Lower lobe of right lung (tissue), 2 donors: ENCODE measurements at regions not wholly inside any gene's neighbourhood (a gene's known extent, or its start where the extent isn't known, plus 50 kb on each side); places are given as distances from the start of the nearest gene placed in this dataset.

Experiments
- ATAC-seq, 2 donors: fragments of 200-7000 bp; cut with Tn5 transposase; one replicate each; pipeline ENCODE4 v1.9.1; 2020 to 2022; ENCODE audit warnings: mild to moderate bottlenecking in 2 of 2, moderate library complexity in 2 of 2
- DNase-seq: peaks from one replicate; pipeline ENCODE4 v3.0.0-alpha.2; 2020
- H3K27ac ChIP-seq: fragments of 200-600 bp; one replicate; pipeline ENCODE4 v1.8.0; 2022
- H3K27me3 ChIP-seq: fragments of 200-600 bp; one replicate; pipeline ENCODE4 v1.8.0; 2022; ENCODE audit warnings: low read depth
- H3K36me3 ChIP-seq: fragments of 200-600 bp; one replicate; pipeline ENCODE4 v1.8.0; 2022; ENCODE audit warnings: mild to moderate bottlenecking
- H3K4me1 ChIP-seq: fragments of 200-600 bp; one replicate; pipeline ENCODE4 v1.8.0; 2022
- H3K4me3 ChIP-seq: fragments of 200-600 bp; one replicate; pipeline ENCODE4 v1.8.0; 2022; ENCODE audit warnings: mild to moderate bottlenecking
- H3K9me3 ChIP-seq: fragments of 200-600 bp; one replicate; pipeline ENCODE4 v1.8.0; 2022
- intact Hi-C: fragments of 100-400 bp; cut with DNase I; formaldehyde crosslinking; loops from one replicate; pipeline ENCODE4 v1.11.0; 2022
- TF ChIP-seq, protein P1 (sequence below): fragments of 200-600 bp; IDR thresholded peaks from one replicate; pipeline ENCODE4 v1.8.0; 2022; ENCODE audit warnings: antibody characterized with exemption, mild to moderate bottlenecking
- donor health status: DM: no; HTN: yes; CAD: no; lungs with severe emphysema.

DNA sequence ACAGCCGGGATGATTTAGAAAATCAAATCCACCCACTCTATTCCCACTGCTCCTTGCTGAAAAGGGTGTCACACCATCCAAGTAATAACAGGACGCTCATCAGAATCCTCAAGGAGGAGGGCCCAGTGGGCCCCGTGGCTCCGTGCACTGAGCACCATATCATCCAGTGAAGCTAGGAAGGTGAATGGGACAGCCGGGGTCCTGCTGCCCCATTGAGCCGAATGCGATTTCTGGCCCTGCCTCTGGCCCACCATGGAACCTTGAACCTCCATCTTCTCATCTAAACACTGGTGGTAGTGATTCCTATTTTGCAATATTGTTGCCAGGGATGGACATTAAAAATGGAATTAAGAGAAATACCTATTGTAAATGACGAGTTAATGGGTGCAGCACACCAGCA is 99.1 kb upstream of the SLC6A11 start:
- TF ChIP-seq, protein P1, sequence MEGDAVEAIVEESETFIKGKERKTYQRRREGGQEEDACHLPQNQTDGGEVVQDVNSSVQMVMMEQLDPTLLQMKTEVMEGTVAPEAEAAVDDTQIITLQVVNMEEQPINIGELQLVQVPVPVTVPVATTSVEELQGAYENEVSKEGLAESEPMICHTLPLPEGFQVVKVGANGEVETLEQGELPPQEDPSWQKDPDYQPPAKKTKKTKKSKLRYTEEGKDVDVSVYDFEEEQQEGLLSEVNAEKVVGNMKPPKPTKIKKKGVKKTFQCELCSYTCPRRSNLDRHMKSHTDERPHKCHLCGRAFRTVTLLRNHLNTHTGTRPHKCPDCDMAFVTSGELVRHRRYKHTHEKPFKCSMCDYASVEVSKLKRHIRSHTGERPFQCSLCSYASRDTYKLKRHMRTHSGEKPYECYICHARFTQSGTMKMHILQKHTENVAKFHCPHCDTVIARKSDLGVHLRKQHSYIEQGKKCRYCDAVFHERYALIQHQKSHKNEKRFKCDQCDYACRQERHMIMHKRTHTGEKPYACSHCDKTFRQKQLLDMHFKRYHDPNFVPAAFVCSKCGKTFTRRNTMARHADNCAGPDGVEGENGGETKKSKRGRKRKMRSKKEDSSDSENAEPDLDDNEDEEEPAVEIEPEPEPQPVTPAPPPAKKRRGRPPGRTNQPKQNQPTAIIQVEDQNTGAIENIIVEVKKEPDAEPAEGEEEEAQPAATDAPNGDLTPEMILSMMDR: no peak
- no peak overlapping the region for H3K4me3 ChIP-seq
- no peaks in the 10 kb centered on the region for H3K9me3 ChIP-seq
- DNase-seq: no peak
- H3K27ac ChIP-seq: no peak overlapping the region
- no peaks in the 10 kb centered on the region for H3K36me3 ChIP-seq
- intact Hi-C loops: no loop called here
- H3K4me1 ChIP-seq: no peaks in the 10 kb centered on the region
- H3K27me3 ChIP-seq: no peaks in the 10 kb centered on the region
- ATAC-seq: no peak

DNA sequence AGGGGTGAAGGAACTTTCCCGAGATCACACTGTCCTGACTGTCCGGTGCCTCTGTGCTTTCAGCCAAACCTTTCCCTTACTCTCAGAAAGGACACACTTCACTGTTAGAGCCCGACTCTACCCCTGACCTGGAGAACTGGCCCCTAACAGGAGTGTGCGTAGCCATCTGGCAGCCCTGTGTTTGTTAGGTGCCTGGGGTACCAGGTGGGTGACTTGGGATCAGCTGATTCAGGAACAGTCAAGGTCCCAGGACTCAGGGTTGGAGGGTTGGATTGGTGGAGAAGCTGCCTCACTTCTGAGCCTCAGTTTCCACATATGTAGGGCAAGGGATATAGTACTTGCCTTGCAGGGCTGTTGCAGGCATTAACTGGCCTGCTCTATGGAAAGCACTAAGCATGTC is 98.3 kb upstream of the SLC6A11 start:
- DNase-seq (no peak), ATAC-seq (no peak)
- TF ChIP-seq, protein P1: no peak

GRCh38 chr3:10721101-10721500 is 94.9 kb upstream of the SLC6A11 start:
- H3K27ac ChIP-seq: no peak overlapping the region
- no peaks in the 10 kb centered on the region for H3K36me3 ChIP-seq
- no peak for ATAC-seq
- no peaks in the 10 kb centered on the region for H3K27me3 ChIP-seq
- H3K4me3 ChIP-seq: no peak overlapping the region
- H3K4me1 ChIP-seq: no peaks in the 10 kb centered on the region
- H3K9me3 ChIP-seq: no peaks in the 10 kb centered on the region
- TF ChIP-seq, protein P1: no peak
- no peak for DNase-seq
- intact Hi-C loops: no loop called here

More for the DNA sequence above, 98.3 kb upstream of the SLC6A11 start:
- Histone ChIP-seq H3K4me3 (no peak overlapping the region), H3K36me3 (no peaks in the 10 kb centered on the region), H3K27ac (no peak overlapping the region), H3K27me3 (no peaks in the 10 kb centered on the region), H3K9me3 (no peaks in the 10 kb centered on the region), H3K4me1 (no peaks in the 10 kb centered on the region)
- intact Hi-C loops: no loop called here

DNA sequence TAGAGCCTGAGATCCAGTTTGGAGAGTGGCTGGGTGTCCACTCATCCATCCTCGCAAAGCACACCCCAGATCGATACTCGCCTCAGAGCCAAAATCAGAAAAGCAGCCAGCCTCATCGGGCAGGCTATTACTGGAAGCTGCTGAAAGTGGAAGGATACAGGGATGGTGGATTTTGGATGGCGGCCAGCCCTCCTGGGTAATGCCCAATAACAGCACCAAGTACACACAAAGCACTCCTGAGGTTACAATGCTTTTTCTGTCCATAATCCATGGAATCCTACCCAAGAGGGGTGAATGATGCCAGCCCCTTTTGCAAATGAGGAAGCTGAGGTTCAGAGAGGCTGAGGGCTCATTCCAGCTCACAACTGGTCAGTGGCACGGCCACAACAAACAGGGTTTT is 93.1 kb upstream of the SLC6A11 start:
- TF ChIP-seq, protein P1: no peak
- DNase-seq (no peak), ATAC-seq (no peak)

GRCh38 chr3:10723991-10724390 is 92.0 kb upstream of the SLC6A11 start:
- Histone ChIP-seq H3K9me3 (no peaks in the 10 kb centered on the region), H3K4me3 (no peak overlapping the region), H3K4me1 (no peaks in the 10 kb centered on the region), H3K27me3 (peaks cover 5% of the 10 kb centered on the region), H3K36me3 (no peaks in the 10 kb centered on the region), H3K27ac (no peak overlapping the region)
- TF ChIP-seq, protein P1: no peak
- no peak for ATAC-seq
- intact Hi-C loops: no loop called here
- no peak for DNase-seq

More for the DNA sequence above, 93.1 kb upstream of the SLC6A11 start:
- H3K27me3 ChIP-seq: peaks cover 5% of the 10 kb centered on the region
- H3K4me3 ChIP-seq: no peak overlapping the region
- no peaks in the 10 kb centered on the region for H3K4me1 ChIP-seq
- no peaks in the 10 kb centered on the region for H3K36me3 ChIP-seq
- H3K9me3 ChIP-seq: no peaks in the 10 kb centered on the region
- intact Hi-C loops: no loop called here
- no peak overlapping the region for H3K27ac ChIP-seq

DNA sequence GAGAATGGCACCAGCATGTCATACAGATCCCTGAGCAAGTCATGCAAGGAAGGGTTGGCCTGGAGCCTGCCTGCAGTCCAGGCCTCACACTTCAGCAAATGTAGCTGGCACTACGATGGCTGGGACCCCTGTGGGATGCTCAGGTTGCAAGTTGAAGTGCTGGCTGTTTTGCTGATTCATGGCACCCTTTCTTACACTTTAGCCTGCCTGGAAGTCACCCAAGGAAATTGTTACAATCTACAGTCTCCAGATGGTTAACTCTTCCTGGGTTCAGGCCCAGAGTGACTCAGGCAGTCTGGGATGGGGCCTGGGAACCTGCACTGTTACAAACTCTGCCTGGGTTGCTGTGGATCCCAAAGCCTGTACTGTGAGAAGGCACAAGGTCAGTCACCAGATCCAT is 91.0 kb upstream of the SLC6A11 start:
- no peak for ATAC-seq
- H3K4me3 ChIP-seq: no peak overlapping the region
- H3K4me1 ChIP-seq: no peaks in the 10 kb centered on the region
- H3K27ac ChIP-seq: no peak overlapping the region
- H3K27me3 ChIP-seq: peaks cover 5% of the 10 kb centered on the region
- no peaks in the 10 kb centered on the region for H3K36me3 ChIP-seq
- intact Hi-C loops: no loop called here
- TF ChIP-seq, protein P1: no peak
- DNase-seq: no peak
- H3K9me3 ChIP-seq: no peaks in the 10 kb centered on the region
